Keratinocyte (primary cell): ENCODE measurements at regions not wholly inside any gene's neighbourhood (a gene's known extent, or its start where the extent isn't known, plus 50 kb on each side); places are given as distances from the start of the nearest gene placed in this dataset.

Experiments
- DNase-seq: peaks from one replicate; pipeline ENCODE4 v3.0.0-alpha.2; 2011; ENCODE audit warnings: low read depth, missing footprints, low spot score
- FAIRE-seq: peaks from 2 replicates; lab custom pipeline; 2011; peaks lifted over from hg19 to GRCh38; lab: Jason Lieb, UNC
- H2AFZ ChIP-seq: 2 replicates; pipeline ENCODE4 v1.6.0; 2012; ENCODE audit warnings: low read length, control low read depth, inconsistent platforms; ENCODE audit not compliant: control insufficient read depth
- H3K27ac ChIP-seq: 2 replicates; pipeline ENCODE4 v1.5.1; 2011; ENCODE audit warnings: low read length; ENCODE audit not compliant: control insufficient read depth, insufficient read depth
- H3K27me3 ChIP-seq: 3 replicates; pipeline ENCODE4 v1.6.0; 2011; ENCODE audit warnings: low read length; ENCODE audit not compliant: control insufficient read depth, insufficient read depth; ENCODE audit errors: extremely low read depth
- H3K36me3 ChIP-seq, 2 experiments: 2 replicates in 1 of 2; 3 replicates in 1 of 2; pipeline ENCODE4 v1.5.1; 2011; ENCODE audit warnings: low read length in 2 of 2, mild to moderate bottlenecking in 1 of 2; ENCODE audit not compliant: control insufficient read depth in 2 of 2, insufficient read depth in 2 of 2; ENCODE audit errors: extremely low read depth in 1 of 2
- H3K4me1 ChIP-seq: 3 replicates; pipeline ENCODE4 v1.5.1; 2011; ENCODE audit warnings: low read length; ENCODE audit not compliant: control insufficient read depth, insufficient read depth; ENCODE audit errors: extremely low read depth
- H3K4me2 ChIP-seq: 3 replicates; pipeline ENCODE4 v1.6.0; 2011; ENCODE audit warnings: low read depth, low read length; ENCODE audit not compliant: control insufficient read depth, insufficient read depth; ENCODE audit errors: extremely low read depth
- H3K4me3 ChIP-seq, 3 experiments: fragments of 200-600 bp in 1 of 3; sonication (generic) in 1 of 3; 2 replicates in 2 of 3; 3 replicates in 1 of 3; pipeline ENCODE4 v1.5.1; 2011 to 2016; ENCODE audit warnings: low read length in 3 of 3, mild to moderate bottlenecking in 3 of 3, control low read depth in 2 of 3, inconsistent platforms in 1 of 3, low read depth in 1 of 3, mixed read lengths in 1 of 3, mixed run types in 1 of 3, moderate library complexity in 1 of 3; ENCODE audit not compliant: control insufficient read depth in 2 of 3, insufficient read depth in 2 of 3; ENCODE audit errors: extremely low read depth in 1 of 3
- H3K79me2 ChIP-seq: 2 replicates; pipeline ENCODE4 v1.6.0; 2012; ENCODE audit warnings: low read length; ENCODE audit not compliant: control insufficient read depth, insufficient read depth
- H3K9ac ChIP-seq: 3 replicates; pipeline ENCODE4 v1.6.0; 2011; ENCODE audit warnings: low read length; ENCODE audit not compliant: control insufficient read depth, insufficient read depth; ENCODE audit errors: extremely low read depth
- H3K9me1 ChIP-seq: 3 replicates; pipeline ENCODE4 v1.6.0; 2011; ENCODE audit warnings: low read length; ENCODE audit not compliant: control insufficient read depth, insufficient read depth; ENCODE audit errors: extremely low read depth
- H3K9me3 ChIP-seq: 2 replicates; pipeline ENCODE4 v1.5.1; 2012; ENCODE audit warnings: low read depth, low read length; ENCODE audit not compliant: control insufficient read depth
- H4K20me1 ChIP-seq: 3 replicates; pipeline ENCODE4 v1.6.0; 2011; ENCODE audit warnings: low read length; ENCODE audit not compliant: control insufficient read depth, insufficient read depth; ENCODE audit errors: extremely low read depth
- EZH2 ChIP-seq: IDR thresholded peaks from one replicate; pipeline ENCODE4 v1.6.1; 2012; ENCODE audit warnings: inconsistent platforms, mild to moderate bottlenecking, low read length, moderate library complexity
- dilution Hi-C: fragments of 300-500 bp; cut with MboI; formaldehyde crosslinking; loops from one replicate; pipeline ENCODE4 v1.7.0; 2020; ENCODE audit warnings: low sequenced_read_pairs; ENCODE audit not compliant: extremely low pct_ligation_motif_present
- TF ChIP-seq, protein P1 (sequence below), 3 experiments: IDR thresholded peaks in 1 of 3; conservative IDR thresholded peaks in 1 of 3; optimal IDR thresholded peaks in 1 of 3; 2 replicates in 2 of 3; 3 replicates in 1 of 3; pipeline versions ENCODE3 to v1.5.1; 2011; ENCODE audit warnings: low read length in 3 of 3, mild to moderate bottlenecking in 3 of 3, moderate library complexity in 2 of 3, control low read depth in 1 of 3, inconsistent platforms in 1 of 3; ENCODE audit not compliant: insufficient read depth in 2 of 3; ENCODE audit errors: extremely low read depth in 1 of 3

DNA sequence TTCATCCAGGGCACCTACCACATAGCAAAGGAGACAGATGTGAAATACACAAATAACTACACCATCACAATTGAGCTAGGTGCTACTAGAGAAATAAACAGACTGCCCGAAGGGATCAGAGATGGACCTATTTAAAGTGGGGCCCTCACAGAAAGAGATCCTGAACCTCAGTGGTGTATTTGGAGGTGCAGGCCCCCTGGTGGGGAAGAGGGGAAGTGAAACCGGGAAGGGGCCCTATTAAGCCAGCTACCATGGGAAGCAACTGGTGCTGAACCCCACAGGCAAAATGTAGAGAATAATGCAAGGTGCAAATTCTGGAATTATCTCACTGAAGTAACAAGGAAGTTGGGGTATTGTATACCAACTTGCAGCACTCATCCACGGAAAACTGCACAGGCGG lies 78.6 kb upstream of the FAM9A start:
- Histone ChIP-seq H3K27ac (no peak overlapping the region), H2AFZ (no peak overlapping the region), H3K27me3 (no peaks in the 10 kb centered on the region), H3K9ac (no peak overlapping the region), H3K9me1 (no peaks in the 10 kb centered on the region), H4K20me1 (no peaks in the 10 kb centered on the region), H3K4me1 (no peaks in the 10 kb centered on the region), H3K9me3 (no peaks in the 10 kb centered on the region), H3K36me3 (no peaks in the 10 kb centered on the region), H3K4me2 (no peak overlapping the region), H3K79me2 (no peaks in the 10 kb centered on the region), H3K4me3 (no peak overlapping the region)
- FAIRE-seq (no peak), DNase-seq (no peak)
- dilution Hi-C loops, result no loop called here
- no peak for TF ChIP-seq EZH2
- TF ChIP-seq, protein P1, sequence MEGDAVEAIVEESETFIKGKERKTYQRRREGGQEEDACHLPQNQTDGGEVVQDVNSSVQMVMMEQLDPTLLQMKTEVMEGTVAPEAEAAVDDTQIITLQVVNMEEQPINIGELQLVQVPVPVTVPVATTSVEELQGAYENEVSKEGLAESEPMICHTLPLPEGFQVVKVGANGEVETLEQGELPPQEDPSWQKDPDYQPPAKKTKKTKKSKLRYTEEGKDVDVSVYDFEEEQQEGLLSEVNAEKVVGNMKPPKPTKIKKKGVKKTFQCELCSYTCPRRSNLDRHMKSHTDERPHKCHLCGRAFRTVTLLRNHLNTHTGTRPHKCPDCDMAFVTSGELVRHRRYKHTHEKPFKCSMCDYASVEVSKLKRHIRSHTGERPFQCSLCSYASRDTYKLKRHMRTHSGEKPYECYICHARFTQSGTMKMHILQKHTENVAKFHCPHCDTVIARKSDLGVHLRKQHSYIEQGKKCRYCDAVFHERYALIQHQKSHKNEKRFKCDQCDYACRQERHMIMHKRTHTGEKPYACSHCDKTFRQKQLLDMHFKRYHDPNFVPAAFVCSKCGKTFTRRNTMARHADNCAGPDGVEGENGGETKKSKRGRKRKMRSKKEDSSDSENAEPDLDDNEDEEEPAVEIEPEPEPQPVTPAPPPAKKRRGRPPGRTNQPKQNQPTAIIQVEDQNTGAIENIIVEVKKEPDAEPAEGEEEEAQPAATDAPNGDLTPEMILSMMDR (optimal IDR thresholded peaks at IDR 0.05 in 1 of 3, IDR thresholded peaks at IDR 0.05 in 1 of 3, conservative IDR thresholded peaks at IDR 0.05 in 1 of 3; ENCODE audit: extremely low read depth in 1 of 3, insufficient read depth in 2 of 3, low read length in 3 of 3), result peak; percentile 57 to 68 (median 64)

DNA sequence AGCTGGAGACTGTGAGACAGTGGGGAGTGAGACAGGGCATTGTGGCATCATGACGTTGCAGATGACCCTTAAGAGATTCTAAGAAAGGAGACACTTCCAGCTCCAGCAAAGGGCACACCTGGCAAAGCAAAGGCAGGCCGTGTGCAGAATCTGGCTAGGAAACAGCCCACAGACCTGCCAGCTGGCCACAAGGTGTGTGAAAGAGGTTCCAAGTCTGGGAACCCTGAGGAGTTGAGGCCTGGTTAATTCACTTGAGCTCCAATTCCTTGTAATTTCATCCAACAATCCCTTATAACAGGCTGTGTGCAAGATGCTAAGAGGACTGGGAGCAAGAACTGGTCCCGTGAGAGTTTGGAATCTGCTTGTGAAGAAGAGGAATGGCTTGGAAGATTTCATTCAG lies 72.8 kb upstream of the FAM9A start:
- Histone ChIP-seq H3K4me1 (peaks cover 10% of the 10 kb centered on the region), H3K36me3 (no peaks in the 10 kb centered on the region), H3K9me1 (no peaks in the 10 kb centered on the region), H3K27ac (no peak overlapping the region), H2AFZ (no peak overlapping the region), H3K79me2 (no peaks in the 10 kb centered on the region), H3K9ac (no peak overlapping the region), H3K9me3 (no peaks in the 10 kb centered on the region), H3K27me3 (no peaks in the 10 kb centered on the region), H3K4me2 (no peak overlapping the region), H4K20me1 (no peaks in the 10 kb centered on the region), H3K4me3 (no peak overlapping the region)
- FAIRE-seq, result no peak
- TF ChIP-seq, protein P1 (optimal IDR thresholded peaks at IDR 0.05 in 1 of 3, IDR thresholded peaks at IDR 0.05 in 1 of 3, conservative IDR thresholded peaks at IDR 0.05 in 1 of 3; ENCODE audit: extremely low read depth in 1 of 3, insufficient read depth in 2 of 3, low read length in 3 of 3), result no peak
- no peak for DNase-seq
- dilution Hi-C loops, result no loop called here
